GM12878 (cell line): ENCODE measurements at regions not wholly inside any gene's neighbourhood (a gene's known extent, or its start where the extent isn't known, plus 50 kb on each side); places are given as distances from the start of the nearest gene placed in this dataset.

Source experiments
- ATAC-seq: fragments of 200-7000 bp; cut with Tn5 transposase; 3 replicates; pipeline ENCODE4 v1.9.1; 2020; ENCODE audit warnings: mild to moderate bottlenecking, moderate library complexity
- BruUV-seq: library from RNA; stranded (reverse); fragments of 400-500 nt; replicated peaks from 2 replicates; lab custom pipeline; 2021; lab: Mats Ljungman, UMichigan
- CTCF ChIA-PET: fragments of 300-600 bp; sonication (Branson Sonifier 250); formaldehyde crosslinking; extraction: SDS; loops from one replicate; lab custom pipeline; 2021; ENCODE audit warnings: inconsistent platforms; lab: Yijun Ruan, JAX
- POLR2A ChIA-PET: fragments of 350-600 bp; formaldehyde crosslinking; extraction: SDS; loops from one replicate; lab custom pipeline; 2021; ENCODE audit warnings: inconsistent platforms; lab: Charles Lee
- RAD21 ChIA-PET: fragments of 300-600 bp; sonication (Branson Sonifier 250); formaldehyde crosslinking; loops from one replicate; lab custom pipeline; 2023; ENCODE audit warnings: antibody characterized with exemption; ENCODE audit not compliant: unreplicated experiment; lab: Charles Lee
- SMC1A ChIA-PET: fragments of 300-600 bp; sonication (Branson Sonifier 250); formaldehyde crosslinking; loops from one replicate; lab custom pipeline; 2023; ENCODE audit not compliant: unreplicated experiment, uncharacterized antibody; lab: Charles Lee
- DNase-seq: peaks from one replicate; pipeline ENCODE4 v3.0.0-alpha.2; 2011; ENCODE audit warnings: low read depth, low spot score
- FAIRE-seq: peaks from 3 replicates; lab custom pipeline; 2011; peaks lifted over from hg19 to GRCh38; lab: Jason Lieb, UNC
- H2AFZ ChIP-seq: 2 replicates; pipeline ENCODE4 v1.6.0; 2011; ENCODE audit warnings: low read depth, low read length, control low read depth; ENCODE audit not compliant: control insufficient read depth
- H3K27ac ChIP-seq: 2 replicates; pipeline ENCODE4 v1.5.1; 2011; ENCODE audit warnings: control low read depth; ENCODE audit not compliant: control insufficient read depth, insufficient read depth
- H3K27me3 ChIP-seq, 2 experiments: replicated peaks in 1 of 2; 2 replicates each; pipeline versions ENCODE4 v1.6.0 to v1.6.1; 2011; ENCODE audit warnings: low read length in 1 of 2; ENCODE audit not compliant: control insufficient read depth in 2 of 2, insufficient read depth in 2 of 2
- H3K36me3 ChIP-seq, 2 experiments: 2 replicates each; pipeline ENCODE4 v1.5.1; 2011; ENCODE audit warnings: low read length in 1 of 2; ENCODE audit not compliant: control insufficient read depth in 2 of 2, insufficient read depth in 2 of 2
- H3K4me1 ChIP-seq: 2 replicates; pipeline ENCODE4 v1.6.1; 2011; ENCODE audit warnings: mild to moderate bottlenecking, low read length, moderate library complexity, mixed read lengths; ENCODE audit not compliant: control insufficient read depth, insufficient read depth
- H3K4me2 ChIP-seq: 2 replicates; pipeline ENCODE4 v1.6.0; 2011; ENCODE audit warnings: control low read depth; ENCODE audit not compliant: control insufficient read depth, insufficient read depth
- H3K4me3 ChIP-seq: fragments of 200-600 bp; sonication (generic); 2 replicates; pipeline ENCODE4 v1.5.1; 2016
- H3K79me2 ChIP-seq: 2 replicates; pipeline ENCODE4 v1.6.0; 2011; ENCODE audit warnings: low read length; ENCODE audit not compliant: control insufficient read depth, insufficient read depth
- H3K9ac ChIP-seq: 2 replicates; pipeline ENCODE4 v1.8.0; 2011; ENCODE audit warnings: low read length, control low read depth, mixed read lengths; ENCODE audit not compliant: control insufficient read depth, insufficient read depth
- H3K9me3 ChIP-seq: replicated peaks from 3 replicates; pipeline ENCODE4 v1.5.1; 2011; ENCODE audit warnings: mild to moderate bottlenecking, low read length; ENCODE audit not compliant: control insufficient read depth, insufficient read depth
- H4K20me1 ChIP-seq: 2 replicates; pipeline ENCODE4 v1.6.0; 2011; ENCODE audit not compliant: control insufficient read depth, insufficient read depth
- CBX5 ChIP-seq: sonication (generic); IDR thresholded peaks from 2 replicates; pipeline ENCODE4 v1.6.1; 2016; ENCODE audit warnings: low read depth, moderate library complexity, mild to moderate bottlenecking, inconsistent platforms
- CREB1 ChIP-seq: IDR thresholded peaks from 2 replicates; pipeline ENCODE4 v1.6.1; 2012; ENCODE audit warnings: low read depth, mild to moderate bottlenecking, inconsistent platforms
- EP300 ChIP-seq, 2 experiments: fragments of 150-350 bp in 1 of 2; IDR thresholded peaks; 2 replicates each; pipeline ENCODE4 v1.6.1; 2011 to 2012; ENCODE audit warnings: low read depth in 2 of 2, low read length in 2 of 2, borderline replicate concordance in 1 of 2, improper control_type of control experiment in 1 of 2, inconsistent platforms in 1 of 2; ENCODE audit not compliant: control insufficient read depth in 1 of 2
- ESRRA ChIP-seq: IDR thresholded peaks from 2 replicates; pipeline ENCODE4 v1.6.1; 2012; ENCODE audit warnings: mild to moderate bottlenecking, low read length, improper control_type of control experiment
- KDM1A ChIP-seq: fragments of 200-600 bp; sonication (generic); IDR thresholded peaks from 2 replicates; pipeline ENCODE4 v1.6.1; 2016; ENCODE audit warnings: borderline replicate concordance
- KLF5 ChIP-seq: fragments of 450-650 bp; IDR thresholded peaks from 2 replicates; pipeline ENCODE4 v1.6.1; 2014; ENCODE audit warnings: mild to moderate bottlenecking; ENCODE audit not compliant: partially characterized antibody
- POLR2A ChIP-seq: IDR thresholded peaks from 2 replicates; pipeline ENCODE4 v1.6.1; 2011; ENCODE audit warnings: low read depth, mild to moderate bottlenecking, low read length
- RUNX3 ChIP-seq: IDR thresholded peaks from 2 replicates; pipeline ENCODE4 v1.6.1; 2012; ENCODE audit warnings: low read length, inconsistent platforms
- SP1 ChIP-seq: IDR thresholded peaks from one replicate; pipeline ENCODE4 v1.6.1; 2011; ENCODE audit warnings: low read depth, low read length
- WGBS: methylation state at CpG from one replicate; pipeline ENCODE4 v1.1.6; 2016; ENCODE audit warnings: low lambda C conversion rate; ENCODE audit not compliant: insufficient replicate concordance, insufficient coverage; ENCODE audit errors: missing lambda C conversion rate; 5-methylcytosine and 5-hydroxymethylcytosine counted together
- in situ Hi-C: fragments of 300-500 bp; cut with MboI; formaldehyde crosslinking; loops from 9 replicates; pipeline ENCODE4 v1.14.3; 2018; ENCODE audit warnings: mixed read lengths
- intact Hi-C: fragments of 100-400 bp; cut with micrococcal nuclease; formaldehyde crosslinking; loops from one replicate; pipeline ENCODE4 v1.14.2; 2022; ENCODE audit not compliant: unreplicated experiment

DNA sequence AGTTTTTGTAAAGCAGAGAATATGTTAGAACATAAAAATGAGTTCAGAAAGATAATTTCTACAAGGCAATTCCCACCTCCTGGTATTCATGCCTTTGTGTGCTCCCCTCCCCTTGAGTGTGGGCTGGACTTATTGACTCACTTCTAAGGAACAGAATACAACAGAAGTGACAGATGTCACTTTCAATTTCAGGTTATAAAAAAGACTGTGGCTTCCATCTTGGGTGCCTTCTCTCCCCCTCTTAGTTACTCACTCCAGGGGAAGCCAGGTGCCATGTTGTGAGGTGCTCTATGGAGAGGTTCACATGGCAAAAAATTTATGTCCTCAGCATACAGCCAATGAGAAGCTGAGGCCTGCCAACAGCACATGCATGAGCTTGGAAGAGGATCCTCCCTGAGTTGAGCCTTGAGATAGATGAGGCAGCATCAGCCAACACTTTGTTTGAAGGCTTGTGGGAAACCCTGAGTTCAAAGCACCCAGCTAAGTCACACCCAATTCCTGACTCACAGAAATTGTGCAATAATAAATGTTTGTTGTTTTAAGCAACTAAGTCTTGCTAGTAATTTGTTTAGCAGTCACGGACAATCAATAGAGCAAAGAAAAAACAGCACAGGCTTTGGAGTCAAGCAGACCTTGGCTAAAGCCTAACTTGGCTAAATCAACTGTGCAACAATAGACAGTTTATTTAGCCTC lies 73.5 kb upstream of the NGF start:
- BruUV-seq, result no TSS peak
- in situ Hi-C loops, result no loop called here
- Histone ChIP-seq H3K4me2 (no peak overlapping the region), H3K9ac (no peak overlapping the region), H3K4me3 (no peak overlapping the region), H3K36me3 (no peaks in the 10 kb centered on the region), H3K27ac (no peak overlapping the region), H2AFZ (no peak overlapping the region), H3K27me3 (no peaks in the 10 kb centered on the region; a peak in 1 of 4 replicates), H3K9me3 (no peaks in the 10 kb centered on the region), H4K20me1 (no peaks in the 10 kb centered on the region), H3K4me1 (no peaks in the 10 kb centered on the region), H3K79me2 (no peaks in the 10 kb centered on the region)
- no peak for TF ChIP-seq ESRRA
- no peak for TF ChIP-seq POLR2A
- no peak for TF ChIP-seq CBX5
- no peak for TF ChIP-seq KDM1A
- no peak for TF ChIP-seq EP300 (IDR thresholded peaks at IDR 0.05; ENCODE audit: borderline replicate concordance in 1 of 2, control insufficient read depth in 1 of 2, low read depth in 2 of 2, low read length in 2 of 2)
- TF ChIP-seq RUNX3, result no peak
- no peak for TF ChIP-seq CREB1
- TF ChIP-seq SP1, result no peak
- no peak for TF ChIP-seq KLF5
- no peak for DNase-seq
- ATAC-seq, result no peak
- CTCF ChIA-PET, result no interaction called here
- 0% methylated on average over 1 of the region's 1 CpG for WGBS
- intact Hi-C loops, result no loop called here
- RAD21 ChIA-PET, result no interaction called here
- POLR2A ChIA-PET, result no interaction called here
- FAIRE-seq, result no peak
- SMC1A ChIA-PET, result no interaction called here
